PC-3 (cell line): ENCODE measurements at regions not wholly inside any gene's neighbourhood (a gene's known extent, or its start where the extent isn't known, plus 50 kb on each side); places are given as distances from the start of the nearest gene placed in this dataset.

Experiments used
- CTCF ChIP-seq: fragments of 300-600 bp; sonication (generic); conservative IDR thresholded peaks from 2 replicates; pipeline ENCODE4 v1.5.1; 2017; ENCODE audit warnings: antibody characterized with exemption, low read depth, mild to moderate bottlenecking, low read length
- EZH2 ChIP-seq: fragments of 300-600 bp; sonication (generic); IDR thresholded peaks from one replicate; pipeline ENCODE4 v1.6.1; 2017; ENCODE audit warnings: antibody characterized with exemption, mild to moderate bottlenecking, low read length; ENCODE audit not compliant: unreplicated experiment
- EZH2phosphoT487 ChIP-seq: fragments of 300-600 bp; sonication (generic); IDR thresholded peaks from 2 replicates; pipeline ENCODE4 v1.6.1; 2018; ENCODE audit warnings: mild to moderate bottlenecking, antibody characterized with exemption, low read length, borderline replicate concordance

DNA sequence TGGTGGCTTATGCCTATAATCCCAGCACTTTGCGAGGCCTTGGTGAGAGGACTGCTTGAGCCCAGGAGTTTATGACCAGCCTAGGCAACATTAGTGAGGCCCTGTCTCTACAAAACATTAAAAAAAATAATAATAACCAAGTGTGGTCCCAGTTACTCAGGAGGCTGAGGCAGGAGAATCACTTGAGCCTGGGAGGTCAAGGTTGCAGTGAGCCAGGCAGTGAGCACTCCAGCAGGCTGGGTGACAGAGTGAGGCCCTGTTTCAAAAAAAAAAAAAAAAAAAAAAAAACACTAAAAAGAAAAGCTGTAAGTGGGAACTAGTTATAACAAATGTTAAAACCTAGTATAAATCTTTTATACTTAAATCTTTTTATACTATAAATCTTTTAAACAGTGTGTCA, 146.2 kb upstream of the ITGA4 start:
- TF ChIP-seq CTCF (no peak), EZH2 (no peak), EZH2phosphoT487 (no peak)
